K562 (cell line): ENCODE measurements at regions not wholly inside any gene's neighbourhood (a gene's known extent, or its start where the extent isn't known, plus 50 kb on each side); places are given as distances from the start of the nearest gene placed in this dataset.

Experiments used
- CBX2 ChIP-seq: fragments of 200-600 bp; sonication (generic); IDR thresholded peaks from one replicate; pipeline ENCODE4 v1.6.1; 2012; ENCODE audit warnings: mild to moderate bottlenecking, low read length, inconsistent platforms; ENCODE audit not compliant: insufficient read depth, poor library complexity, severe bottlenecking
- CBX3 ChIP-seq, 2 experiments: IDR thresholded peaks; 1 replicate in 1 of 2; 2 replicates in 1 of 2; pipeline ENCODE4 v1.6.1; 2012; ENCODE audit warnings: inconsistent platforms in 2 of 2, low read length in 2 of 2, borderline replicate concordance in 1 of 2, control low read depth in 1 of 2
- CTCF ChIP-seq, 3 experiments: IDR thresholded peaks in 2 of 3; conservative IDR thresholded peaks in 1 of 3; 2 replicates each; pipeline ENCODE4 v1.5.1; 2011 to 2012; ENCODE audit warnings: low read length in 3 of 3, mild to moderate bottlenecking in 3 of 3, control low read depth in 2 of 3, improper control_type of control experiment in 1 of 3, inconsistent platforms in 1 of 3, low read depth in 1 of 3, mixed read lengths in 1 of 3, moderate library complexity in 1 of 3; ENCODE audit not compliant: insufficient read depth in 2 of 3
- EZH2 ChIP-seq: IDR thresholded peaks from 2 replicates; pipeline ENCODE4 v1.6.1; 2012; ENCODE audit warnings: low read depth, mild to moderate bottlenecking, inconsistent platforms, low read length, borderline replicate concordance
- FOXJ3 ChIP-seq: sonication (generic); formaldehyde crosslinking; IDR thresholded peaks from 2 replicates; pipeline ENCODE4 v1.4.0; 2020; ENCODE audit warnings: mild to moderate bottlenecking, missing genetic modification reagents
- MLX ChIP-seq, 2 experiments: fragments of 450-650 bp in 1 of 2; sonication (generic) in 1 of 2; formaldehyde crosslinking; conservative IDR thresholded peaks; 2 replicates each; pipeline versions ENCODE4 v1.4.0 to v1.8.1; 2020 to 2022; ENCODE audit warnings: mild to moderate bottlenecking in 1 of 2, missing genetic modification reagents in 1 of 2
- MTA1 ChIP-seq: fragments of 450-650 bp; IDR thresholded peaks from 2 replicates; pipeline ENCODE4 v1.6.1; 2017; ENCODE audit warnings: borderline replicate concordance
- MYC ChIP-seq, 2 experiments: fragments of 250-450 bp in 1 of 2; sonication (Bioruptor Pico) in 1 of 2; IDR thresholded peaks; 2 replicates each; pipeline versions ENCODE4 v1.5.1 to v1.6.1; 2012 to 2021; ENCODE audit warnings: low read depth in 2 of 2, borderline replicate concordance in 1 of 2, improper control_type of control experiment in 1 of 2, low read length in 1 of 2, mild to moderate bottlenecking in 1 of 2, moderate library complexity in 1 of 2
- NR1H2 ChIP-seq: sonication (generic); formaldehyde crosslinking; IDR thresholded peaks from 2 replicates; pipeline ENCODE4 v1.4.0; 2020; ENCODE audit warnings: mild to moderate bottlenecking, missing genetic modification reagents
- NR4A1 ChIP-seq, 2 experiments: fragments of 250-450 bp in 1 of 2; fragments of 450-650 bp in 1 of 2; sonication (Bioruptor Pico) in 1 of 2; IDR thresholded peaks; 2 replicates each; pipeline versions ENCODE4 v1.4.0 to v1.6.1; 2016 to 2020; ENCODE audit warnings: mild to moderate bottlenecking in 2 of 2, missing compliant biosample characterization in 1 of 2, missing genetic modification characterization in 1 of 2, moderate library complexity in 1 of 2
- POLR2A ChIP-seq: fragments of 450-650 bp; conservative IDR thresholded peaks from 2 replicates; pipeline ENCODE4 v1.6.1; 2016
- ZNF175 ChIP-seq: fragments of 200-800 bp; sonication (Bioruptor generic); IDR thresholded peaks from 2 replicates; pipeline ENCODE4 v1.6.1; 2016; ENCODE audit warnings: low read depth, mild to moderate bottlenecking, missing genetic modification characterization, missing compliant biosample characterization
- ZNF277 ChIP-seq: fragments of 250-450 bp; sonication (Bioruptor Pico); IDR thresholded peaks from 2 replicates; pipeline ENCODE4 v1.8.0; 2022; ENCODE audit warnings: inconsistent platforms, mild to moderate bottlenecking, moderate library complexity, borderline replicate concordance
- ZNF780A ChIP-seq: fragments of 250-450 bp; sonication (Bioruptor Pico); IDR thresholded peaks from 2 replicates; pipeline ENCODE4 v1.5.0; 2021; ENCODE audit warnings: mild to moderate bottlenecking

- TF ChIP-seq MYC (IDR thresholded peaks at IDR 0.05; ENCODE audit: low read depth, low read length), result no peak
- no peak for TF ChIP-seq MYC (CRISPR knock-in tag; IDR thresholded peaks at IDR 0.05; ENCODE audit: borderline replicate concordance, low read depth)
- TF ChIP-seq FOXJ3 (CRISPR knock-in tag), result no peak
- TF ChIP-seq EZH2, result no peak
- TF ChIP-seq MTA1, result no peak
- TF ChIP-seq ZNF175 (CRISPR knock-in tag), result no peak
- no peak for TF ChIP-seq CTCF (IDR thresholded peaks at IDR 0.05 in 2 of 3, conservative IDR thresholded peaks at IDR 0.05 in 1 of 3; ENCODE audit: insufficient read depth in 2 of 3, low read depth in 1 of 3, low read length in 3 of 3)
- no peak for TF ChIP-seq CBX3 (IDR thresholded peaks at IDR 0.05; ENCODE audit: borderline replicate concordance in 1 of 2, low read length in 2 of 2)
- no peak for TF ChIP-seq ZNF780A
- TF ChIP-seq NR4A1 (CRISPR knock-in tag; IDR thresholded peaks at IDR 0.05), result no peak
- TF ChIP-seq NR4A1 (tag; IDR thresholded peaks at IDR 0.05), result no peak
- no peak for TF ChIP-seq MLX (CRISPR knock-in tag; conservative IDR thresholded peaks at IDR 0.05)
- TF ChIP-seq CBX2, result no peak
- TF ChIP-seq ZNF277, result no peak
- no peak for TF ChIP-seq POLR2A
- no peak for TF ChIP-seq NR1H2 (CRISPR knock-in tag)
These were observed 249.9 kb downstream of the CDK5RAP2 start for GRCh38 chr9:120330031-120330430.
